ENCODE measurements at regions not wholly inside any gene's neighbourhood (a gene's known extent, or its start where the extent isn't known, plus 50 kb on each side); places are given as distances from the start of the nearest gene placed in this dataset.

DNA sequence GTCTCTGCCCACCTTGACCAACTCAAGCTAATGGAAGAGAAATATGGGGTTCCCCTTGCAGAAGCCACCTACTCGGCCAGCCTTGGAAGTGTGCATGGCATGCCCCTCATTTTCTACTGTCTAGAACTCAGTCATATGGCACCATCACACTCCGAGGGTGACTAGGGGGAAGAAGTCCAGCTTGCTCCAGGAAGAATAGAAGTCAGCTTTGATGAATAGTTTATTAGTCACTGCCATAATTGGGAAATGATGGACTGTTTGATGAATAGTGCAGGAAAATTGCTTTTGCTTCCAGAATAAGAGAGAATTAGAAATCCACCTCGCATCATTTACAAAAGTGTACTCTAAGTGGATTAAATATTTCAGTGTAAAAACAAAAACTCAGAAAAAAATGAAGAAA, 1030.6 kb downstream of the VRK1 start:
- no peak for DNase-seq (ENCODE audit: low read depth in 3 of 3, low spot score in 1 of 3)

DNA sequence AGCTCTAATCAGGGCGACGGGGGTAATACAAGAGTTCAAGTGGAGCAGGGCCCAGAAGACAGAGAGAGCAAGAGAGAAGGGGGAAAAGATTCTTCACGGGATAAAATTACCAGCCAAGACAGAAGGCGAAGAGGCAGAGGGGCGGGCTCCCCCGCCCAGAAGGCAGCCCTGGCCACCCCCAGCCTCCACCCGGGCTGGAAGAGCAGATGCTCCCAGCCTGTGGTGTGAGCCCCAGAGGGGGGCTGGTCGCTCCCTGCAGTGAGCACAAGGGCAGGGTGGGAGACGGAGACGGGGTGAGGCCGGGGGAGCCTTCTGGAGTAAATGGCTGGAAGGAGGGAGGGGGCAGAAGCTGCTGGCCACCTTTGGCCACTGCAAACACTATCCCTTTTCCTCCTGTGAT, 1035.6 kb downstream of the VRK1 start:
- DNase-seq (ENCODE audit: low read depth in 3 of 3, low spot score in 1 of 3) = no peak

DNA sequence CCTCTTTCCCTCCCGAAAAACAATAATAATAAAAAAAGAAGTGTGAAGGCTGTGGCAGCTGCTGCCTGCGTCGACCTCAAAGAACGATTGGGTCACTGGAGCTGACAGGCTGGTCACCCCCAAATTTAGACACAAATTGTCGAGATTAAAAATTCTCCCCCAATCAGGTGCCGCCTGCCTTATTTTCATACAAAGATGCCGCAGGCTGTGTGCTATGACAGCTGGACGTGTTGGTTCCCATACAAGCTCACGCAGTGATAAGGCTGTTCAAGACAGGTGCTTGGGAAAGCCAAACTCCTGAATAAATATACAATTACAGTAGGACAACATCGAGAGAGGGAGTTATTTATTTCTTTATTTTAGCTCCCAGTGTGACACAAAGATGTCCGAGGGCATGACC, 1041.8 kb downstream of the VRK1 start:
- no peak for DNase-seq (ENCODE audit: low read depth in 3 of 3, low spot score in 1 of 3)

DNA sequence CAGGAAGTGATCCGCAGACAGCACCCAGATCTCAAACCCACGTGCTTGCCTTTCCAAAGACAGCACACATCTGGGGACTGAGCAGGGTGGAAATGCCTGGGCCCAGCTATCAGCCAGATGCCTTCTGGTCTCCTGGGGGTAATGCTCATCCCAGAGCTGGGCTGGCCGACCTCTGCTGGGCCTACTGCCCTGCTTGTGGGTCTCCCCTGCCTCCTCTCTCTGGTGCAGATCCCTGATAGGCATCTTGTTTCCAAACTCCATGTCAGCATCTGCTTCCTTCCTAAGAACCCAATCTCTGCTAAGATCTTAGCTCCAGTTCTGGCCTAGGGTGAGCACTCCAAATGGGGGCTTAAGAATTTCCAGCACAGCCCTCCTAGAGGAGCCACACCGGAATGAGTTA, 1043.0 kb downstream of the VRK1 start:
- no peak for DNase-seq (ENCODE audit: low read depth in 3 of 3, low spot score in 1 of 3)

DNA sequence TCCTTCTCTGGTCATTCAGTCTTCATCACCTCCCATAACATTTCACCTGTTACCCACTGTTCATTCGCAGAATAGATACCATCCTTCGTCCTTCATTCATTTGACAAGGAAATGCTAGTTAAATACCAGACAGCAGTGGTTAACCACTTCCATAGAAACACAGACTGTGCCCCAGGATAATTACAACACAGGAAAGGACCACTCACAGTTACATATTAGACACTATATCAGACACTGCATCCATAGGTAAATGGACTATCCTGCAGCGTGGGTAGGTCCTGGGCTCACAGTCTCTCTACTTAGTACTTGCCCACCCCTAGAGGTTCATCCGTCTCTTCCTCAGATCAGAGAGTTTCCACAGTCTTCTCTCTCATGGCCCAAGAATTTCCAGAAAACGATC, 1044.6 kb downstream of the VRK1 start:
- no peak for DNase-seq (ENCODE audit: low read depth in 3 of 3, low spot score in 1 of 3)

DNA sequence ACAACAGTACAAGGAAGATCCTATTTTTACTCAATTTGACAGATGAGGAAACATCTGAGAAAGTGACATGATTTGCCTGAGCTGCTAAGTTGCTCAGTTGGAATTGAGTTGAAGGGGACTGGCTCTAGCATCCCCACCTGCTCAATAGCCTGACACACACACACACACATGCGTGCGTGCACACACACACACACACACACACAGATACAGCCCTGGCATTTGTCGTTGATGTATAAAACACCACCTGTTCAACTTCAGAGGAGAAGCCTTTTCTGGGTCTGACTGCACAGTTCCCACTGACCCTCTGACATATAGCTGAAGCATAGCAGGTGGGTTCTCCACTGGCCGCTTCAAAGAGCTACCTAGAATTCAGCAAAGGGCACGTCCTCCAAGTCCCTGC, 1045.9 kb downstream of the VRK1 start:
- DNase-seq (ENCODE audit: low read depth in 3 of 3, low spot score in 1 of 3) = no peak

DNA sequence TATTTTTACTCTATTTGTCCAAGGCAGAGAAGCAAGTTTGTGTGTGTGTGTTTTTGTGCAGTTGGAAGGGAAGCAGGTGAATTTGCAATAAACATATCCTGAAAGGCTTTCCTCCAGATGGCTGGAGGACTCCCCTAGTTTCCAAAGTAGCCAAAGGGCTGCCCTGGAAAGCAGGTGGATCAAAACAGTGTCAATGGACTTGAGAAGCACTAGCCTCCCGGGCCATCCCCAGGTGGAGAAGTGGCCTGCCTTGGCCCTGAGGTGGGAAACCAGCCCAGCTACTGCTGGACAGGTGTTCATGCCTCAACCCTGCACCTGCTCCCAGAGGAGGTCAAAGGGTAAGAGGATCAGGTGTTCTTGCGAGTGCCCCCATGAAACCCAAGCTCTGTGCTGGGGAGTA, 1046.9 kb downstream of the VRK1 start:
- DNase-seq (ENCODE audit: low read depth in 3 of 3, low spot score in 1 of 3) = no peak

DNA sequence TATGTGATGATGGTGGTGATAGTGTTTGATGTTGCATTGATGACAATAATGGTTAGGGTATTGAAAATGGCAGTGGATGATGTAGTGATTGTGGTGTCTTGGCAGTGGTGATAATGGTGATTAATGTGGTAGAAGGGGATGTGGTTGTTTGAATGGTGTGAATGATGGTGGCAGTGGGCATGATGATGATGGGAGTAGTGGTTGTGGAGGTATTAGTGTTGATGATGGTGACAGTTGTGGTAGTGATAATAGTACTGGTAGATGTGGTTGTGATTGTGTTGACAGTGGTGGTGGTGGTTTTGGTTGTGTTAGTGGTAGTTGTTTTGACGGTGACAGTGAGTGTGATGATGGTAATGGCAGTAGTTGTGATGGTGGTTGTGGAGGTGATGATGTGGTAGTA, 1049.0 kb downstream of the VRK1 start:
- DNase-seq (ENCODE audit: low read depth in 3 of 3, low spot score in 1 of 3) = no peak

DNA sequence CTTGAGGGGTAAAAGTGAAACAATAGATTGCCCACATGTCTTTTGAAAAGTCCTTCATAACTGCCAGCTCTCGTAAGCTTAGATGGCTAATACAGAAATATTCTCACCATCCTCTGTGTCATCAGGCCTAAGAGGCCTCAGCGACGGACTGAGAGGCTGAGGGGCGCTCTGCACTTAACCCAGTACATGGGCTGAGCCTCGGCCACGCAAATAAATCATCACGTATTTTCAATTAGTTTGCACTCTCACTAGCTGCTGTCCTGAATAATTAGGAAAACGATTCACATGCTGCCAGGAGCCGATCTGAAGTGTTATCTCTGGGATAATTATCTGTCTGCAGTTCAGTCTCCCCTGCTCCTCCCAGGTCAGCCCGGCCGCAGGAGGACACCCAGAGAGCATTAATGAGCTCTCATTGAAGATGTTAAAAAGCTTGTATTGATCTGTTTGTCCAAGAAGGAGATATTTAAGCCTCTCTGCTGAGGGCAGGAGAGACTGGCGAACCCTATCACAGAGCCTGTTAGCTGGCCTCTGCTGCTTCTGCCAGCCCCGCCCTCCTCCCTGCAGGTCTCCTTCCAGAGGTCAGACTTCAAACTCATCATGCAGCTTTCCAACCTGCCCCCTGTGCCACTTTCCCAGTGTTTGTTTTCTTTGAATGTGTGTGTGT, 1051.3 kb downstream of the VRK1 start:
- no peak for DNase-seq (ENCODE audit: low read depth in 3 of 3, low spot score in 1 of 3)

DNA sequence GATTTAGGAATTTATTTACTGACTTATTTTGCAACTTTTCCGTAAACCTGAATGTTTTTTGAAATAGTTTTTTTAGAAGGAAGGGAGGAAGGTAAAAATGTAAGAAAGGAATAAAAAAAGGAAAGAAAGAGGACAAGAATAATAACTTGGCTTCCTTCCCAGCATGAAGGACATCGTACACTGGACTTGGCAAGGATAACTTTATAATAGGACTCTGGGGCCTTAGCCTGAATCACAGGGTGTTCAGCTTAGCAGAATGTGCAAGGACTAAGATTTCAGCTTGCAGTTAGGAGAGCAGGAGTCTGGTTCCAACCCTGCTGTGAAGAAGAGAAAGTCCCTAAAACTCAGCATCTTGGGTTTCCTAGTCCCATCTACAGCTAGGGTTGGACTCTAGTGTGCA, 1053.3 kb downstream of the VRK1 start:
- DNase-seq (ENCODE audit: low read depth in 3 of 3, low spot score in 1 of 3) = no peak

DNA sequence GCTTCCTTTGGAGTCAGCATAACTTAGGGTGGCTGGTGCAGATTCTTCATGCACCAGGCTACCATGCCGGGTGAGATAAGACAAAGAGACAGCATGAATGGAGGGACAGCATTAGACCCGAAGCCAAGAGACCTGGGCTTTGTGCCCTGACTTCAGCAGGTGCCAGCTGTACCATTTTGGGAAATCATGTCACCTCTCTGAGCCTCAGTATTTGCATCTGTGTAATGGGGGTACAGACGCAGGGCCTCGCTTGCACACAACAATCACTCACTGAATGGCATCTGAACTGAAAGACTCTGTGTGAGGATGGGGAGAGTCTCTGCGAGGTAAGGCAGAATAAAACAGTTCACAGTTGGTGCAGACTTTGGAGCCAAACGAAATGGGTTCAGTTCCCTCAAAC, 1053.7 kb downstream of the VRK1 start:
- DNase-seq (ENCODE audit: low read depth in 3 of 3, low spot score in 1 of 3) = no peak

DNA sequence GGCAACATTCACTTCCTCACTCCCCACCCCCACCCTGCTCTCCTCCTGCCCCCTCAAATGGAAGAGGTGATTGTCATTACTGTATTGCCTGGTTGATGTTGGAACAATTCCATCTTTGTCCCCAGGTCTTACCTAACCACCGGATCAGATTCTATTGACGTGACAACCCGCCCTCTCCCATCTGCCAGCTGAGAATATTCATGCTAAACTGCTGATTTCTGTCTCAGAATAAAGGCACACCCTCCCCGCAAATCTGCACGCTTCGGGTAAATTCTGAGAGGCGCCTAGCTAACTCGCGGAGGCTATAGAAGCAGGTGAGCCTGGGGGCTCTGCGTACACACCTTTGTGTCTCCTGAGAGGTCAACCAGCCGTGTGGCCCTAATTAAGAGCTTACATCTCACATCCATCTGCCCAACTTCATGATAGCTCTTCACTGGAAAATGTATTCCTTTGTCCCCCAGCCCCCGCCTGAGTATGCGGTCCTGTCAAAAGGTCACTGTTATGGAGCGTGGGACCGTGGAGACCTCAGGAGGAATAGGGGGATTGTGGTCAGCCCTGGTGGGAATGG, 1054.3 kb downstream of the VRK1 start:
- no peak for DNase-seq (ENCODE audit: low read depth in 3 of 3, low spot score in 1 of 3)

DNA sequence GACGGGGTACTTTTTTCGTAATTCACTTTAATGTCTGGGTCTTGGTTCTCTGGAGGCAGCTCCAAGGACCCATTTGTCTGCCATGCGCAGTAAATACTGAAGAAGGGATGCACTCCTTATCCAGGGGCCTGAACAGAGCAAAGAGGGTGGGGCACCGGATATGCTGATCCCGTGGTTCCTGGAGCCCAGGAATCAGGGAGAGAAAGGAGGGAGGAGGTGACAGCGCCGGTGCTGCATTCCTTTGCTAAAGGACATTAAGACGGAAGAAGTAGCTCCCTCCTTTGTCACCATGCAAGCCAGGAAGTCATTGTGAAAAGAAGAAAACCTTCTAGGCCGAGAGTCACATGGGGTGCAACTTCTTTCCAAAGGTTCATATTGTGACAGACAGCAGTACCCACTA, 1057.7 kb downstream of the VRK1 start:
- DNase-seq (ENCODE audit: low read depth in 3 of 3, low spot score in 1 of 3) = no peak

DNA sequence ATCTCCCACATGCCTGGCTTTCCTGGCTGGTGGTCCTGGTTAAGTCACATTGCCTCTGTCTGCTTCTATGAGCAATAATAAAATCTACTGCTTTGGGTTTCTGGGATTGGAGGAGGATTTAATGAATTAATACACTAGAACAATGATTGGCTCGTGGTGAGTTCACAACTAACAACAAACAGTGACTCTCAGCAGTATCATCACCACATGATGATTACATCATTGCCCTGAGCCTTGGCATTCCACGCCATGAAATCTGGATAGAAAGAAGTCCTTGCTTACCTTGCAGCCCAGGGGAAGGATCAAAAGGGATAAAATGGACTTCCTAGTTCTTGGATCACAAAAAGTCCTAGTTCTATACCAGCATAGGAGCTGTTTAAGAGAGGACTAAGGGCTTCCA, 1069.0 kb downstream of the VRK1 start:
- no peak for DNase-seq (ENCODE audit: low read depth in 3 of 3, low spot score in 1 of 3)

DNA sequence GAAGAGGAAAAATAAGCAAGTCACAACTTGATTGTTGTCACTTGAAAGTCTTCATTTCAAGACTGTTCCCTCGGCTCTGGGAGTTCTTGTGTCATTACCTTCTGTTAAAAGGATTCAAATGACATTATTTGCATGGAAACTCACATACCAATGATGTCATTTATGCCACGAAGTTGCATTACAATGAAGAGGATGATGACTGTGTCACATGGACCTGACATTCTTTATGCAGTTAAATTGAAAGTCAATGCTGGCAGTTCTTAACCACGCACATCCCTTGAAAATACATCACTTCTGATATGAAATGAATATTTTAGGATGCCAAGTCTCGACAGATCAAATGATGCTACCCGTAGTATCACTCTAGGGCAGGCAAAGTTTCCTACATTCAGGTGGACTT, 1069.5 kb downstream of the VRK1 start:
- DNase-seq (ENCODE audit: low read depth in 3 of 3, low spot score in 1 of 3) = no peak

DNA sequence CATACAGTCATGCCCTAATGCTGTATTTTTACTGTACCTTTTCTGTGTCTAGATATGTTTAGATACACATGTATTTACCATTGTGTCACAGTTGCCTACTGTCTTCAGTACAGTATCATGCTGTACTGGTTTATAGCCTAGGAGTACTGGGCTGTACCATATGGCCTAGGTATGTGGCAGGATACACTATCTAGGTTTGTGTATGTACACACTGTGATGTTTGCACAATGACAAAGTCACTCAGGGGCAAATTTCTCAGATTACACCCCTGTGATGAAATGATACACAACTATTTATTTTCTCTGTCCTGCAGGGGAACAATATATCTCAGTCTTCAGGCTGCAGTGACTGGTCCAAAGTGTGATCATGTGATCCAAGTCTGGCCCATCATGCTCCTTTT, 1076.1 kb downstream of the VRK1 start:
- no peak for DNase-seq (ENCODE audit: low read depth in 3 of 3, low spot score in 1 of 3)

DNA sequence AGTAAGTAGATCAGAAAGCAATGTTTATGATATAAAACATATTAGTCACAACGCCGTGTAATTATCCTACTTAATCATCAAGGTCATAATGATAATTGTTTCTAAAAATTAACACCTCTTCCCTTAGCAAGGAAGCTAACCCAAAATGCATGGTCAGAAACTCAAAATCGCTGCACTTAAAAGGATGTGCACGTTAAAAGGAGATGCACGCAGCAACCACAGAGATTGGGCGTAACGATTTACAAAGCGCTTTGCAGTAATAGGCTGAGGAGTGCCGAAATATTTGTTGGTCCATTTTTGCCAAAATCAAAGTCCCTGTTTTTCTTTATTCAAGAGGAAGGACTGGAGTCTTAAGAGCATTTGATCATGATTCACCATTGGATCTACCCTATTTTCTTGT, 1077.2 kb downstream of the VRK1 start:
- DNase-seq (ENCODE audit: low read depth in 3 of 3, low spot score in 1 of 3) = no peak

DNA sequence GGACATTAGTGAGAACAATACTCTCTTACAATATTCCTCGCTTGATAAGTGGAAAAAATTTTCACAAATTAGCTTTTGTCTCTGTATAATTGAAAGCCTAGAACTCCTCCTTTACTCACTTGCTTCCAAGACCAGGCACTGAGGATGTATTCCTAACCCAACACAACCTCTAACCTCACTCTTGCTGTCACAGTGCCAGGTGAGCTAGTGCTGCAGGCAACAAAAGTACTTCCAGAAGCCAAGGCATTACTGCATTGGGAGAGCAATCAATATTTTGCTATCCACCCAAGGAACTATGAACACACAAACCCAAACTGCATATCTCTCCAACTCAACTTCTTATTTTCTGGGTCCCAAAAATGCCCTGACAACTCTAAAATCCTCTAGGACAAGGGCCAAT, 1081.0 kb downstream of the VRK1 start:
- DNase-seq (ENCODE audit: low read depth in 3 of 3, low spot score in 1 of 3) = no peak

DNA sequence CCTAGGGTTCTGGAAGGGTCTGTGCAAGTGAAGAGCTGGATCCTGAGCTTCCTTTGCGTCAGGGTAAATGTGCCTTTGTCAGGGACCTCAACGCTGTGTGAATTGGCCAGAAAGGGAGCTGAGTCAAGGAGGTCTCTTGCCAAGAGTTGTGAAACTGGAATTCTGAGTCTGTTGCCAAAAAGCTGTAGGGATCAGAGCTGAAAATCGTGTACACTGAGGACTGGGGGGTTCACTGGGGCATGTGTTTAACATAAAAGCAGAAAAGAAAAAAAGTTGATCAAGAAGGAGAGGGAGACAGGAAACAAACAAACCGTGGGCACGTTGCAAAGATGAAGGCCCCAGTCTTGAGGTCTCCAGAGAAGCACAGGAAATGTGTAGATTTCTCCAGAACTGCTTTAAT, 1081.5 kb downstream of the VRK1 start:
- peak in 1 of 3 donors; percentile 5 for DNase-seq (ENCODE audit: low read depth in 3 of 3, low spot score in 1 of 3)

DNA sequence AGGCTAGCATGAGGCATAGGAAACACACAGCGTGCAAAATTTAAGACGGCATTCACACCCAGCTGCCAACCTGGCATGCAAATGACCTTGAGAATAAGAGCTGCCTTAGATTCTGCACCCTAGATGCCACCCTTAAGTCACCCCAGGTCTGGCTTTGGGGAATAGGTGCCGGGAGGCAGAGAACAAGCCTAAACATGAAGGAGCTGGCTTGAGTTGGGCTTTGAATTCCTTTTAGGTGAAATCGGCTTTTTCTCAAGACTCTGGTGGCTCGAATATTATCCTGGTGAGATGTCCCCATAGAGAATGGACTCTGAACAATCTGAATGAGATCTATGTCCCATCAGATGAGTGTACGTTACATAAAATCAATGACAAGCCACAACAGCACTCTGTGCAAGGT, 1090.5 kb downstream of the VRK1 start:
- DNase-seq (ENCODE audit: low read depth in 3 of 3, low spot score in 1 of 3) = no peak

DNA sequence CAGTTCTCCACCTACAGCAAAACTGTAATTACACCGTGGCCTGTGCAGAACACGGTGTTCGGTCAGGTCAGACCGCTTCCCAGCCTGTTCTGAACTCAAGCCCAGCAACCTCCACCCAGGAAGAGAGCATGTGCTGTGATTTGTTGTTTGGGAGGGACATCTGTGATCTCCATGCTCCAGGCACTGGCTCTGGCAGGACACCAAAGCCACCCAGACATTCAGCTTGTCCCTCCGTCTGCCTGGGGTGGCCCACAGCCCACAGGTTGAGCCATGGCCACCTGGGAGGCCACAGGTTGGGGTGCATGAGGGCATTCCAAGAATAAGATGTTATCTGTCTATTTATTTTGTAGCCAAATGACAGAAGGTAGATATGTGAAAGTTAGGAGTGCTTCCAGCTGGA, 1091.1 kb downstream of the VRK1 start:
- DNase-seq (ENCODE audit: low read depth in 3 of 3, low spot score in 1 of 3) = no peak

DNA sequence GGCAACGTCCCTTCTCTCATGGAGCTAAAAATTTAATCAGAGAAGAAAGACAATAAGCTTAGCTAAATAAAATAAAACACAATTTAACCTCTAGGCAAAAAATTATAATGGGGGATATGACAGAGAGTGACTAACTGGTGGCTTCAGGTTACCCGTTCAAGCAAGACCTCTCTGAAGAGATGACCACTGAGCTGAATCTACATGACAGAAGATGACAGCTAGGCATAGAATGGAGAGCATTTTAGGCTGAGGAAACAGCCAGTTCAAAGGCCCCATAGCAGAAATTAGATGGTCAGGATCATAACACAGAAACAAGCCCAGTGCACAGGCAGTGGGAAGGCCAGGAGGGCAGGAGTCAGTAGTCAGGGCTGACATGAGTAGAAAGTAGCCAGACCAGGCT, 1094.3 kb downstream of the VRK1 start:
- no peak for DNase-seq (ENCODE audit: low read depth in 3 of 3, low spot score in 1 of 3)

DNA sequence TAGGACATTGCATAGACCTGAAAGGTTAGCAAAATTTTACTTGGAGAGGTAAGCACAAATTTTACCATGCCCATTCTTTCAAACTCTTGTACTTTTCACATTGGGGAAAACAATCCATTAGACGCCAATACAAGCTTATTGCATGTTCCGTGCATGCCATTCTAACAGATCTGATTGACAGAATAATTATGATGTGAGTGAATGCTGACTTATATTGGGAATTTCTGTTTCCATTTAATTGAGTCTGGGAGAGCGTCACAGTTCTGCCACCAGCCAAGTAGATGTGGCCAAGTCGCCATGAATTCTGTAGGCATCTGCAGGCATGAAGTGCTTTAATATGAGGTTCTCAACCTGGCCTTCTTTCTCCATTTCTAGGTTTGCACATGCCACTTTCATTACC, 1097.4 kb downstream of the VRK1 start:
- DNase-seq (ENCODE audit: low read depth in 3 of 3, low spot score in 1 of 3) = no peak

Data from stimulated activated CD4-positive, alpha-beta T cell treated with anti-CD3 and anti-CD28 coated beads, TNF-alpha, amount 100 ng/mL, for 1 hour (primary cell).